HepG2 (cell line): ENCODE measurements at regions not wholly inside any gene's neighbourhood (a gene's known extent, or its start where the extent isn't known, plus 50 kb on each side); places are given as distances from the start of the nearest gene placed in this dataset.

Source experiments
- ATAC-seq: fragments of 200-7000 bp; cut with Tn5 transposase; 3 replicates; pipeline ENCODE4 v1.9.1; 2020; ENCODE audit warnings: mild to moderate bottlenecking, moderate library complexity
- BruUV-seq: library from RNA; stranded (reverse); fragments of 400-500 nt; replicated peaks from 2 replicates; lab custom pipeline; 2021; lab: Mats Ljungman, UMichigan
- CTCF ChIA-PET: fragments of 300-600 bp; formaldehyde crosslinking; extraction: SDS; loops from one replicate; lab custom pipeline; 2021; ENCODE audit warnings: low total read pairs, inconsistent platforms, low intra/inter-chr PET ratio; lab: Yijun Ruan, JAX
- POLR2A ChIA-PET: fragments of 350-600 bp; sonication (Branson Sonifier 250); formaldehyde crosslinking; loops from one replicate; lab custom pipeline; 2020; ENCODE audit warnings: antibody characterized with exemption, inconsistent platforms; lab: Yijun Ruan, JAX
- DNase-seq: peaks from one replicate; pipeline ENCODE4 v3.0.0-alpha.2; 2015; ENCODE audit warnings: low spot score
- FAIRE-seq: peaks from 3 replicates; lab custom pipeline; 2011; peaks lifted over from hg19 to GRCh38; lab: Jason Lieb, UNC
- H2AFZ ChIP-seq: one replicate; pipeline ENCODE4 v1.6.1; 2011; ENCODE audit warnings: low read length, inconsistent platforms
- H3K27ac ChIP-seq: fragments of 300-600 bp; 3 replicates; pipeline ENCODE4 v1.8.0; 2011; ENCODE audit warnings: mixed run types, mild to moderate bottlenecking, mixed read lengths, low read length, inconsistent platforms; ENCODE audit not compliant: insufficient read depth; ENCODE audit errors: extremely low read length
- H3K27me3 ChIP-seq, 2 experiments: fragments of 200-600 bp in 1 of 2; 2 replicates in 1 of 2; 3 replicates in 1 of 2; pipeline versions ENCODE4 v1.6.0 to v1.8.0; 2011; ENCODE audit warnings: low read length in 2 of 2, mild to moderate bottlenecking in 2 of 2, moderate library complexity in 2 of 2, inconsistent platforms in 1 of 2; ENCODE audit not compliant: insufficient read depth in 2 of 2, control insufficient read depth in 1 of 2
- H3K36me3 ChIP-seq, 2 experiments: fragments of 200-600 bp in 1 of 2; replicated peaks in 1 of 2; 2 replicates in 1 of 2; 3 replicates in 1 of 2; pipeline versions ENCODE4 v1.5.1 to v1.8.0; 2011; ENCODE audit warnings: low read length in 2 of 2, inconsistent platforms in 1 of 2; ENCODE audit not compliant: insufficient read depth in 2 of 2, control insufficient read depth in 1 of 2
- H3K4me1 ChIP-seq: 2 replicates; pipeline ENCODE4 v1.5.1; 2012; ENCODE audit warnings: low read length, inconsistent platforms; ENCODE audit not compliant: insufficient read depth
- H3K4me2 ChIP-seq: 2 replicates; pipeline ENCODE4 v1.6.0; 2011; ENCODE audit warnings: low read depth, low read length, inconsistent platforms
- H3K4me3 ChIP-seq, 3 experiments: fragments of 200-600 bp in 1 of 3; sonication (generic), shearing (Covaris generic) in 1 of 3; replicated peaks in 1 of 3; 2 replicates each; pipeline ENCODE4 v1.5.1; 2011 to 2016; ENCODE audit warnings: low read length in 3 of 3, inconsistent platforms in 2 of 3, low read depth in 2 of 3, mild to moderate bottlenecking in 2 of 3, control low read depth in 1 of 3, mixed read lengths in 1 of 3; ENCODE audit not compliant: insufficient read depth in 1 of 3
- H3K79me2 ChIP-seq: one replicate; pipeline ENCODE4 v1.6.1; 2011; ENCODE audit warnings: low read length, inconsistent platforms; ENCODE audit not compliant: insufficient read depth
- H3K9ac ChIP-seq: 2 replicates; pipeline ENCODE4 v1.6.0; 2011; ENCODE audit warnings: mild to moderate bottlenecking, low read depth, low read length, inconsistent platforms; ENCODE audit not compliant: insufficient read depth
- H3K9me3 ChIP-seq: 2 replicates; pipeline ENCODE4 v1.5.1; 2012; ENCODE audit warnings: mild to moderate bottlenecking, low read length
- H4K20me1 ChIP-seq: 2 replicates; pipeline ENCODE4 v1.6.0; 2011; ENCODE audit warnings: inconsistent platforms, mild to moderate bottlenecking, low read length, moderate library complexity; ENCODE audit not compliant: insufficient read depth
- GABPB1 ChIP-seq: IDR thresholded peaks from 2 replicates; pipeline ENCODE4 v1.6.1; 2016; ENCODE audit warnings: mild to moderate bottlenecking, missing genetic modification reagents, moderate library complexity, missing compliant biosample characterization
- NFE2 ChIP-seq: sonication (generic); formaldehyde crosslinking; IDR thresholded peaks from 2 replicates; pipeline ENCODE4 v1.4.0; 2020; ENCODE audit warnings: missing genetic modification reagents
- NR2C2 ChIP-seq: sonication (generic); formaldehyde crosslinking; IDR thresholded peaks from 2 replicates; pipeline ENCODE4 v1.4.0; 2020; ENCODE audit warnings: missing genetic modification reagents, mild to moderate bottlenecking, moderate library complexity, borderline replicate concordance
- ZNF292 ChIP-seq: sonication (generic); formaldehyde crosslinking; IDR thresholded peaks from 2 replicates; pipeline ENCODE4 v1.8.1; 2022; ENCODE audit warnings: mild to moderate bottlenecking, low read depth, missing genetic modification reagents, borderline replicate concordance
- WGBS: methylation state at CpG from one replicate; pipeline ENCODE4 v1.1.6; 2017; ENCODE audit warnings: low lambda C conversion rate; 5-methylcytosine and 5-hydroxymethylcytosine counted together
- in situ Hi-C: cut with HindIII; loops from 2 replicates; pipeline ENCODE4 v1.10.0; 2017; ENCODE audit warnings: low pct_unique_long_range_greater_than_20kb; ENCODE audit not compliant: extremely low pct_ligation_motif_present
- intact Hi-C: fragments of 100-400 bp; cut with micrococcal nuclease; formaldehyde crosslinking; loops from one replicate; pipeline ENCODE4 v1.10.0; 2022; ENCODE audit not compliant: unreplicated experiment
- TF ChIP-seq, protein P1 (sequence below): IDR thresholded peaks from 2 replicates; pipeline ENCODE4 v1.6.1; 2016; ENCODE audit warnings: missing compliant biosample characterization, missing genetic modification reagents, borderline replicate concordance
- TF ChIP-seq, protein P2 (sequence below): sonication (generic); formaldehyde crosslinking; IDR thresholded peaks from 2 replicates; pipeline ENCODE4 v1.5.1; 2020; ENCODE audit warnings: mild to moderate bottlenecking, missing genetic modification reagents, moderate library complexity
- TF ChIP-seq, protein P3 (sequence below): sonication (generic); formaldehyde crosslinking; IDR thresholded peaks from 2 replicates; pipeline ENCODE4 v1.8.1; 2023; ENCODE audit warnings: mild to moderate bottlenecking, moderate library complexity, missing genetic modification reagents

DNA sequence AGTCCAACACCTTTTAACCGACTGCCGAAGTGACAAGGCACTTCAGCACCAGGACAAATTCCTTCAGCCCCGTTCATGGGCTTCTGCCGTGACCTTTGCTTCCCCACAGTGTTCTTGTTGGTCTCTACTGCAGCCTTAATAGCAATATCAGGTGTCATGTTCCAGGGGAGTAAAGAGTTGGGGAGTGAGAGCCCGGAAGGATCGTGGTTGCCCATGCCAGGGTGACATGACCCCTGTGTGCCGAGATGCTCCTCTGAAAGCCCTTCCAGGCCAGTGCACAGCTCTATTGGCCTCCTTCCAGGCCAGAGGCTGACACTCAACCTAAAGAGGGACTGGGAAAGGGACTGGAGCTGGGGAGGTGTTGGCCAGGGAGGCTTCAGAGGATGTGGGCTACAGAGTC is 279.2 kb downstream of the CYRIA start:
- no peak overlapping the region for H2AFZ ChIP-seq
- CTCF ChIA-PET, result no interaction called here
- WGBS, result 28% methylated on average over 7 of the region's 7 CpGs
- ATAC-seq (no peak), DNase-seq (no peak)
- no peak overlapping the region for H3K9ac ChIP-seq
- H3K4me1 ChIP-seq, result no peaks in the 10 kb centered on the region
- H3K36me3 ChIP-seq, result no peaks in the 10 kb centered on the region
- no peak overlapping the region for H3K4me2 ChIP-seq
- H3K79me2 ChIP-seq, result no peaks in the 10 kb centered on the region
- H3K9me3 ChIP-seq, result no peaks in the 10 kb centered on the region
- BruUV-seq, result no TSS peak
- no peak overlapping the region for H3K27ac ChIP-seq
- TF ChIP-seq NR2C2 (no peak), NFE2 (CRISPR knock-in tag) (no peak), ZNF292 (CRISPR knock-in tag) (no peak), GABPB1 (CRISPR knock-in tag) (no peak)
- TF ChIP-seq, protein P1, sequence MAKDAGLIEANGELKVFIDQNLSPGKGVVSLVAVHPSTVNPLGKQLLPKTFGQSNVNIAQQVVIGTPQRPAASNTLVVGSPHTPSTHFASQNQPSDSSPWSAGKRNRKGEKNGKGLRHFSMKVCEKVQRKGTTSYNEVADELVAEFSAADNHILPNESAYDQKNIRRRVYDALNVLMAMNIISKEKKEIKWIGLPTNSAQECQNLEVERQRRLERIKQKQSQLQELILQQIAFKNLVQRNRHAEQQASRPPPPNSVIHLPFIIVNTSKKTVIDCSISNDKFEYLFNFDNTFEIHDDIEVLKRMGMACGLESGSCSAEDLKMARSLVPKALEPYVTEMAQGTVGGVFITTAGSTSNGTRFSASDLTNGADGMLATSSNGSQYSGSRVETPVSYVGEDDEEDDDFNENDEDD (CRISPR knock-in tag), result no peak
- TF ChIP-seq, protein P2, sequence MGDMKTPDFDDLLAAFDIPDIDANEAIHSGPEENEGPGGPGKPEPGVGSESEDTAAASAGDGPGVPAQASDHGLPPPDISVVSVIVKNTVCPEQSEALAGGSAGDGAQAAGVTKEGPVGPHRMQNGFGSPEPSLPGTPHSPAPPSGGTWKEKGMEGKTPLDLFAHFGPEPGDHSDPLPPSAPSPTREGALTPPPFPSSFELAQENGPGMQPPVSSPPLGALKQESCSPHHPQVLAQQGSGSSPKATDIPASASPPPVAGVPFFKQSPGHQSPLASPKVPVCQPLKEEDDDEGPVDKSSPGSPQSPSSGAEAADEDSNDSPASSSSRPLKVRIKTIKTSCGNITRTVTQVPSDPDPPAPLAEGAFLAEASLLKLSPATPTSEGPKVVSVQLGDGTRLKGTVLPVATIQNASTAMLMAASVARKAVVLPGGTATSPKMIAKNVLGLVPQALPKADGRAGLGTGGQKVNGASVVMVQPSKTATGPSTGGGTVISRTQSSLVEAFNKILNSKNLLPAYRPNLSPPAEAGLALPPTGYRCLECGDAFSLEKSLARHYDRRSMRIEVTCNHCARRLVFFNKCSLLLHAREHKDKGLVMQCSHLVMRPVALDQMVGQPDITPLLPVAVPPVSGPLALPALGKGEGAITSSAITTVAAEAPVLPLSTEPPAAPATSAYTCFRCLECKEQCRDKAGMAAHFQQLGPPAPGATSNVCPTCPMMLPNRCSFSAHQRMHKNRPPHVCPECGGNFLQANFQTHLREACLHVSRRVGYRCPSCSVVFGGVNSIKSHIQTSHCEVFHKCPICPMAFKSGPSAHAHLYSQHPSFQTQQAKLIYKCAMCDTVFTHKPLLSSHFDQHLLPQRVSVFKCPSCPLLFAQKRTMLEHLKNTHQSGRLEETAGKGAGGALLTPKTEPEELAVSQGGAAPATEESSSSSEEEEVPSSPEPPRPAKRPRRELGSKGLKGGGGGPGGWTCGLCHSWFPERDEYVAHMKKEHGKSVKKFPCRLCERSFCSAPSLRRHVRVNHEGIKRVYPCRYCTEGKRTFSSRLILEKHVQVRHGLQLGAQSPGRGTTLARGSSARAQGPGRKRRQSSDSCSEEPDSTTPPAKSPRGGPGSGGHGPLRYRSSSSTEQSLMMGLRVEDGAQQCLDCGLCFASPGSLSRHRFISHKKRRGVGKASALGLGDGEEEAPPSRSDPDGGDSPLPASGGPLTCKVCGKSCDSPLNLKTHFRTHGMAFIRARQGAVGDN (CRISPR knock-in tag), result no peak
- TF ChIP-seq, protein P3, sequence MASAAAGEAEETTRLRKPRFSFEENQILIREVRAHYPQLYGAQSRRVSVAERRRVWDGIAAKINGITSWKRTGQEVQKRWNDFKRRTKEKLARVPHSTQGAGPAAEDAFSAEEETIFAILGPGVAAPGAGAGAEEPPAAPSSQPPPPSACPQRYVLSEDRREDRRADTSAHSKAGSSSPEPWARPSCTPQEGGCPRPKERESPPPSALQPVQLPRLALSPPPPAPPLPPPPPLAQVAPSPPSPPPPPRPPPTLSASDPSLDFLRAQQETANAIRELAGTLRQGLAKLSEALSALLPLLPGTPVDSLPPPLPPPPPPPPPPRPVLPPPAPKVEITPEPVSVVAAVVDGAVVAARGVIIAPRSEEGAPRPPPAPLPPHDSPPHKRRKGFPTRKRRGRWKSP (CRISPR knock-in tag), result no peak
- TF ChIP-seq, all 625 proteins: peak for 0
- no peak for FAIRE-seq
- Histone ChIP-seq H3K4me3 (no peak overlapping the region), H3K27me3 (no peaks in the 10 kb centered on the region), H4K20me1 (no peaks in the 10 kb centered on the region)
- POLR2A ChIA-PET, result no interaction called here
- in situ Hi-C loops, result no loop called here
- intact Hi-C loops, result no loop called here
